ENCODE measurements at regions not wholly inside any gene's neighbourhood (a gene's known extent, or its start where the extent isn't known, plus 50 kb on each side); places are given as distances from the start of the nearest gene placed in this dataset.

DNA sequence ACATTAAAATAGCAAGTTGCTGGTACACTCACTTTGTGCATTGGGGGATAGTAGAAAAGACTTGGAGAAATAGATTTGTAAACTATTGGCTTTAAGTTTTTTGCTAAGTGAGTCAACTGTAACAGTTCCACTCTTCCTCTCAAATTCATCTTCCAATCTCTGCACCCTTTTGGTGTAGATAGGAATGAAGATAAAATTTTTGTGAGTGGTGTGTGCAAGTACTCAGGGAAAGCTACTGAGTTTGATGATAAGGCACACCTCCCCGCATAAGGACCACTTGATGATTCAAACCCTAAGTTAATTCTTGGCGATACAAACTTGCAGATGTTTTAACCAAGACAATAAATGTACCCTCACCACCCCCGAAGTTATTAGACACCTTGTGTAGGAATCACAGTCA lies 168.3 kb upstream of the SLITRK1 start:
- ATAC-seq = no peak
- Mint-ChIP-seq H3K4me3 (no peak overlapping the region), H3K27ac (no peak overlapping the region; the same call in 1 of the 2 replicates), H3K36me3 (peaks cover 12% of the 10 kb centered on the region), H3K27me3 (ENCODE audit: low read depth) (no peaks in the 10 kb centered on the region), H3K4me1 (peaks cover 20% of the 10 kb centered on the region), H3K9me3 (peaks cover 19% of the 10 kb centered on the region)
- no peak for DNase-seq (ENCODE audit: low spot score)
- ChIA-PET POLR2A (no interaction called here), CTCF (no interaction called here)
- TF ChIP-seq NFE2L1 (CRISPR knock-in tag; IDR thresholded peaks at IDR 0.05) = no peak
- TF ChIP-seq, protein P1, sequence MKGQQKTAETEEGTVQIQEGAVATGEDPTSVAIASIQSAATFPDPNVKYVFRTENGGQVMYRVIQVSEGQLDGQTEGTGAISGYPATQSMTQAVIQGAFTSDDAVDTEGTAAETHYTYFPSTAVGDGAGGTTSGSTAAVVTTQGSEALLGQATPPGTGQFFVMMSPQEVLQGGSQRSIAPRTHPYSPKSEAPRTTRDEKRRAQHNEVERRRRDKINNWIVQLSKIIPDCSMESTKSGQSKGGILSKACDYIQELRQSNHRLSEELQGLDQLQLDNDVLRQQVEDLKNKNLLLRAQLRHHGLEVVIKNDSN (CRISPR knock-in tag; IDR thresholded peaks at IDR 0.05) = no peak
- TF ChIP-seq SMAD4 (CRISPR knock-in tag; IDR thresholded peaks at IDR 0.05) = no peak
- TF ChIP-seq OVOL2 (CRISPR knock-in tag; IDR thresholded peaks at IDR 0.05; ENCODE audit: borderline replicate concordance) = no peak
- TF ChIP-seq MXD4 (CRISPR knock-in tag; IDR thresholded peaks at IDR 0.05; ENCODE audit: borderline replicate concordance) = no peak
- TF ChIP-seq JAZF1 (CRISPR knock-in tag; IDR thresholded peaks at IDR 0.05) = no peak
- TF ChIP-seq, protein P2, sequence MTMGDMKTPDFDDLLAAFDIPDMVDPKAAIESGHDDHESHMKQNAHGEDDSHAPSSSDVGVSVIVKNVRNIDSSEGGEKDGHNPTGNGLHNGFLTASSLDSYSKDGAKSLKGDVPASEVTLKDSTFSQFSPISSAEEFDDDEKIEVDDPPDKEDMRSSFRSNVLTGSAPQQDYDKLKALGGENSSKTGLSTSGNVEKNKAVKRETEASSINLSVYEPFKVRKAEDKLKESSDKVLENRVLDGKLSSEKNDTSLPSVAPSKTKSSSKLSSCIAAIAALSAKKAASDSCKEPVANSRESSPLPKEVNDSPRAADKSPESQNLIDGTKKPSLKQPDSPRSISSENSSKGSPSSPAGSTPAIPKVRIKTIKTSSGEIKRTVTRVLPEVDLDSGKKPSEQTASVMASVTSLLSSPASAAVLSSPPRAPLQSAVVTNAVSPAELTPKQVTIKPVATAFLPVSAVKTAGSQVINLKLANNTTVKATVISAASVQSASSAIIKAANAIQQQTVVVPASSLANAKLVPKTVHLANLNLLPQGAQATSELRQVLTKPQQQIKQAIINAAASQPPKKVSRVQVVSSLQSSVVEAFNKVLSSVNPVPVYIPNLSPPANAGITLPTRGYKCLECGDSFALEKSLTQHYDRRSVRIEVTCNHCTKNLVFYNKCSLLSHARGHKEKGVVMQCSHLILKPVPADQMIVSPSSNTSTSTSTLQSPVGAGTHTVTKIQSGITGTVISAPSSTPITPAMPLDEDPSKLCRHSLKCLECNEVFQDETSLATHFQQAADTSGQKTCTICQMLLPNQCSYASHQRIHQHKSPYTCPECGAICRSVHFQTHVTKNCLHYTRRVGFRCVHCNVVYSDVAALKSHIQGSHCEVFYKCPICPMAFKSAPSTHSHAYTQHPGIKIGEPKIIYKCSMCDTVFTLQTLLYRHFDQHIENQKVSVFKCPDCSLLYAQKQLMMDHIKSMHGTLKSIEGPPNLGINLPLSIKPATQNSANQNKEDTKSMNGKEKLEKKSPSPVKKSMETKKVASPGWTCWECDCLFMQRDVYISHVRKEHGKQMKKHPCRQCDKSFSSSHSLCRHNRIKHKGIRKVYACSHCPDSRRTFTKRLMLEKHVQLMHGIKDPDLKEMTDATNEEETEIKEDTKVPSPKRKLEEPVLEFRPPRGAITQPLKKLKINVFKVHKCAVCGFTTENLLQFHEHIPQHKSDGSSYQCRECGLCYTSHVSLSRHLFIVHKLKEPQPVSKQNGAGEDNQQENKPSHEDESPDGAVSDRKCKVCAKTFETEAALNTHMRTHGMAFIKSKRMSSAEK (CRISPR knock-in tag; IDR thresholded peaks at IDR 0.05; ENCODE audit: borderline replicate concordance) = no peak
- TF ChIP-seq, protein P3, sequence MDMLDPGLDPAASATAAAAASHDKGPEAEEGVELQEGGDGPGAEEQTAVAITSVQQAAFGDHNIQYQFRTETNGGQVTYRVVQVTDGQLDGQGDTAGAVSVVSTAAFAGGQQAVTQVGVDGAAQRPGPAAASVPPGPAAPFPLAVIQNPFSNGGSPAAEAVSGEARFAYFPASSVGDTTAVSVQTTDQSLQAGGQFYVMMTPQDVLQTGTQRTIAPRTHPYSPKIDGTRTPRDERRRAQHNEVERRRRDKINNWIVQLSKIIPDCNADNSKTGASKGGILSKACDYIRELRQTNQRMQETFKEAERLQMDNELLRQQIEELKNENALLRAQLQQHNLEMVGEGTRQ (CRISPR knock-in tag; IDR thresholded peaks at IDR 0.05) = no peak
- TF ChIP-seq, protein P4, sequence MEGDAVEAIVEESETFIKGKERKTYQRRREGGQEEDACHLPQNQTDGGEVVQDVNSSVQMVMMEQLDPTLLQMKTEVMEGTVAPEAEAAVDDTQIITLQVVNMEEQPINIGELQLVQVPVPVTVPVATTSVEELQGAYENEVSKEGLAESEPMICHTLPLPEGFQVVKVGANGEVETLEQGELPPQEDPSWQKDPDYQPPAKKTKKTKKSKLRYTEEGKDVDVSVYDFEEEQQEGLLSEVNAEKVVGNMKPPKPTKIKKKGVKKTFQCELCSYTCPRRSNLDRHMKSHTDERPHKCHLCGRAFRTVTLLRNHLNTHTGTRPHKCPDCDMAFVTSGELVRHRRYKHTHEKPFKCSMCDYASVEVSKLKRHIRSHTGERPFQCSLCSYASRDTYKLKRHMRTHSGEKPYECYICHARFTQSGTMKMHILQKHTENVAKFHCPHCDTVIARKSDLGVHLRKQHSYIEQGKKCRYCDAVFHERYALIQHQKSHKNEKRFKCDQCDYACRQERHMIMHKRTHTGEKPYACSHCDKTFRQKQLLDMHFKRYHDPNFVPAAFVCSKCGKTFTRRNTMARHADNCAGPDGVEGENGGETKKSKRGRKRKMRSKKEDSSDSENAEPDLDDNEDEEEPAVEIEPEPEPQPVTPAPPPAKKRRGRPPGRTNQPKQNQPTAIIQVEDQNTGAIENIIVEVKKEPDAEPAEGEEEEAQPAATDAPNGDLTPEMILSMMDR (IDR thresholded peaks at IDR 0.05) = no peak
- TF ChIP-seq, protein P5, sequence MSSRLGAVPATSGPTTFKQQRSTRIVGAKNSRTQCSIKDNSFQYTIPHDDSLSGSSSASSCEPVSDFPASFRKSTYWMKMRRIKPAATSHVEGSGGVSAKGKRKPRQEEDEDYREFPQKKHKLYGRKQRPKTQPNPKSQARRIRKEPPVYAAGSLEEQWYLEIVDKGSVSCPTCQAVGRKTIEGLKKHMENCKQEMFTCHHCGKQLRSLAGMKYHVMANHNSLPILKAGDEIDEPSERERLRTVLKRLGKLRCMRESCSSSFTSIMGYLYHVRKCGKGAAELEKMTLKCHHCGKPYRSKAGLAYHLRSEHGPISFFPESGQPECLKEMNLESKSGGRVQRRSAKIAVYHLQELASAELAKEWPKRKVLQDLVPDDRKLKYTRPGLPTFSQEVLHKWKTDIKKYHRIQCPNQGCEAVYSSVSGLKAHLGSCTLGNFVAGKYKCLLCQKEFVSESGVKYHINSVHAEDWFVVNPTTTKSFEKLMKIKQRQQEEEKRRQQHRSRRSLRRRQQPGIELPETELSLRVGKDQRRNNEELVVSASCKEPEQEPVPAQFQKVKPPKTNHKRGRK (CRISPR knock-in tag; IDR thresholded peaks at IDR 0.05; ENCODE audit: borderline replicate concordance) = no peak
- TF ChIP-seq GABPB1 (CRISPR knock-in tag; IDR thresholded peaks at IDR 0.05) = no peak
- TF ChIP-seq MYBL2 (CRISPR knock-in tag; IDR thresholded peaks at IDR 0.05) = no peak
- TF ChIP-seq, protein P6, sequence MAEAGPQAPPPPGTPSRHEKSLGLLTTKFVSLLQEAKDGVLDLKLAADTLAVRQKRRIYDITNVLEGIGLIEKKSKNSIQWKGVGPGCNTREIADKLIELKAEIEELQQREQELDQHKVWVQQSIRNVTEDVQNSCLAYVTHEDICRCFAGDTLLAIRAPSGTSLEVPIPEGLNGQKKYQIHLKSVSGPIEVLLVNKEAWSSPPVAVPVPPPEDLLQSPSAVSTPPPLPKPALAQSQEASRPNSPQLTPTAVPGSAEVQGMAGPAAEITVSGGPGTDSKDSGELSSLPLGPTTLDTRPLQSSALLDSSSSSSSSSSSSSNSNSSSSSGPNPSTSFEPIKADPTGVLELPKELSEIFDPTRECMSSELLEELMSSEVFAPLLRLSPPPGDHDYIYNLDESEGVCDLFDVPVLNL (CRISPR knock-in tag; IDR thresholded peaks at IDR 0.05; ENCODE audit: borderline replicate concordance, low read depth) = no peak

DNA sequence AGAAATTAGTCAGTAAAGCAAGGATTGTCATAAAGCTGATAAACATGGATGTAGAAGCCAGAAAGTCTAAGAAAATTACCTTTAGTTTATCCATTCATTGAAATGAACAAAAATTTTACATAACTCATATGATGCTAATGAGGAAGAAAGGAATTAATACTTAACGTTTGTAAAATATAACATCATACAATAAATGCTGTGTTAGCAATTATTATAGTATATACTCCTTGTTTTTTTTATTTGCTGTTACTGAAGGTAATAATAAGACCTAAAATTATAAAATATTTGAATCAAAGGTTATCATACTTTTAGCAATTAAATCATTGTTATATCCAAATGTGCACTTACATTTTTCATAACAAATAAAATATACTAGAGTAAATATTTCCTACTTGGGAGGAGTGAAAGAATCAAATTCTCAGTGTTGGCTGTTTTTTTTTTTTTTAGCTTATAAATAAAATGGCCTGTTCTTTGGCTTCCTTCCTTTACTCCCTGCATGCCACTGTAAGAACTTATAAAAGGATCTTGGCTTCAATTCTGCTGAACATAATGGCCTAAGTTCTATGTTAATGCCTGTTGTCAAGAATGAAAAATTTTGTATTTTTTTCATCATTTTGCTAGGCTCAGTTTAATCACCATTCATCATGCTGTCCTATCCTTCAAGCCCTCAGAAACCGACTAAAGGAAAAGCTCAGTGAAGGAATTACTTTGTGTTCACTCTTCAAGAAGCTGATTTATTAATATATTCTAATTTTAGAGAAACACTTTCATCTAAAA lies 167.4 kb upstream of the SLITRK1 start:
- POLR2A ChIA-PET = no interaction called here
- Mint-ChIP-seq H3K36me3 (peaks cover 6% of the 10 kb centered on the region), H3K4me3 (no peak overlapping the region), H3K4me1 (peaks cover 26% of the 10 kb centered on the region), H3K27ac (no peak overlapping the region), H3K27me3 (ENCODE audit: low read depth) (no peaks in the 10 kb centered on the region), H3K9me3 (peaks cover 12% of the 10 kb centered on the region)
- TF ChIP-seq, protein P7, sequence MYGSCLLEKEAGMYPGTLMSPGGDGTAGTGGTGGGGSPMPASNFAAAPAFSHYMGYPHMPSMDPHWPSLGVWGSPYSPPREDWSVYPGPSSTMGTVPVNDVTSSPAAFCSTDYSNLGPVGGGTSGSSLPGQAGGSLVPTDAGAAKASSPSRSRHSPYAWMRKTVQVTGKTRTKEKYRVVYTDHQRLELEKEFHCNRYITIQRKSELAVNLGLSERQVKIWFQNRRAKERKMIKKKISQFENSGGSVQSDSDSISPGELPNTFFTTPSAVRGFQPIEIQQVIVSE (CRISPR knock-in tag; IDR thresholded peaks at IDR 0.05; ENCODE audit: borderline replicate concordance) = no peak
- TF ChIP-seq NFYB (CRISPR knock-in tag; conservative IDR thresholded peaks at IDR 0.05; ENCODE audit: low read depth) = no peak
- no peak for TF ChIP-seq SMAD4 (CRISPR knock-in tag; IDR thresholded peaks at IDR 0.05)
- DNase-seq (ENCODE audit: low spot score) (no peak), ATAC-seq (no peak)
- CTCF ChIA-PET = no interaction called here
